ENCODE measurements at regions not wholly inside any gene's neighbourhood (a gene's known extent, or its start where the extent isn't known, plus 50 kb on each side); places are given as distances from the start of the nearest gene placed in this dataset.

DNA sequence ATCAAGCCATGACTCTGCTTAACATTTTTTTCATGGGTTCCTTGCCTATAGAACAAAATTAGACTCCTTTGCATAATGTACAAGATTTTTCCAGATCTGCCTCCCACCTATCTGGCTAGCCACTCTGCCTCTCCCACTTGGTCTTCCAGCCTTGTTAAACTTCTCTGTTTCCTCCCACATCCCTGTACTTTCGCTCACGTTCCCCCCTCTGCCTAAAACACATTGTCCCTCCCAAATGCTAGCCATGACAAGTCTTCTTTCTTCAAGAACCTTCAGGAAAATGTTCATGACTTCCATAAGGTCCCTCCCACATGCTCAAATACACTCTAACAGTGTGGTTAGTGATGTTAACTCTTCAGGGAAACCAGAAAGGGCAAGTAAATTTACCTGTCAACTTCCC is 214.6 kb downstream of the ADGRA3 start:
- WGBS (ENCODE audit: low lambda C conversion rate), result 0% methylated on average over 2 of the region's 2 CpGs
- H2AFZ ChIP-seq (ENCODE audit: low read length), result no peak overlapping the region
- peaks cover 16% of the 10 kb centered on the region for H3K9me3 ChIP-seq (ENCODE audit: low read length)
- POLR2A ChIA-PET, result no interaction called here
- no TSS peak for BruUV-seq (replicated peaks)
- TF ChIP-seq MEIS1 (CRISPR knock-in tag; IDR thresholded peaks at IDR 0.05; ENCODE audit: borderline replicate concordance), result no peak
- no peak for TF ChIP-seq CBX1 (IDR thresholded peaks at IDR 0.05; ENCODE audit: low read depth)
- TF ChIP-seq, protein P1, sequence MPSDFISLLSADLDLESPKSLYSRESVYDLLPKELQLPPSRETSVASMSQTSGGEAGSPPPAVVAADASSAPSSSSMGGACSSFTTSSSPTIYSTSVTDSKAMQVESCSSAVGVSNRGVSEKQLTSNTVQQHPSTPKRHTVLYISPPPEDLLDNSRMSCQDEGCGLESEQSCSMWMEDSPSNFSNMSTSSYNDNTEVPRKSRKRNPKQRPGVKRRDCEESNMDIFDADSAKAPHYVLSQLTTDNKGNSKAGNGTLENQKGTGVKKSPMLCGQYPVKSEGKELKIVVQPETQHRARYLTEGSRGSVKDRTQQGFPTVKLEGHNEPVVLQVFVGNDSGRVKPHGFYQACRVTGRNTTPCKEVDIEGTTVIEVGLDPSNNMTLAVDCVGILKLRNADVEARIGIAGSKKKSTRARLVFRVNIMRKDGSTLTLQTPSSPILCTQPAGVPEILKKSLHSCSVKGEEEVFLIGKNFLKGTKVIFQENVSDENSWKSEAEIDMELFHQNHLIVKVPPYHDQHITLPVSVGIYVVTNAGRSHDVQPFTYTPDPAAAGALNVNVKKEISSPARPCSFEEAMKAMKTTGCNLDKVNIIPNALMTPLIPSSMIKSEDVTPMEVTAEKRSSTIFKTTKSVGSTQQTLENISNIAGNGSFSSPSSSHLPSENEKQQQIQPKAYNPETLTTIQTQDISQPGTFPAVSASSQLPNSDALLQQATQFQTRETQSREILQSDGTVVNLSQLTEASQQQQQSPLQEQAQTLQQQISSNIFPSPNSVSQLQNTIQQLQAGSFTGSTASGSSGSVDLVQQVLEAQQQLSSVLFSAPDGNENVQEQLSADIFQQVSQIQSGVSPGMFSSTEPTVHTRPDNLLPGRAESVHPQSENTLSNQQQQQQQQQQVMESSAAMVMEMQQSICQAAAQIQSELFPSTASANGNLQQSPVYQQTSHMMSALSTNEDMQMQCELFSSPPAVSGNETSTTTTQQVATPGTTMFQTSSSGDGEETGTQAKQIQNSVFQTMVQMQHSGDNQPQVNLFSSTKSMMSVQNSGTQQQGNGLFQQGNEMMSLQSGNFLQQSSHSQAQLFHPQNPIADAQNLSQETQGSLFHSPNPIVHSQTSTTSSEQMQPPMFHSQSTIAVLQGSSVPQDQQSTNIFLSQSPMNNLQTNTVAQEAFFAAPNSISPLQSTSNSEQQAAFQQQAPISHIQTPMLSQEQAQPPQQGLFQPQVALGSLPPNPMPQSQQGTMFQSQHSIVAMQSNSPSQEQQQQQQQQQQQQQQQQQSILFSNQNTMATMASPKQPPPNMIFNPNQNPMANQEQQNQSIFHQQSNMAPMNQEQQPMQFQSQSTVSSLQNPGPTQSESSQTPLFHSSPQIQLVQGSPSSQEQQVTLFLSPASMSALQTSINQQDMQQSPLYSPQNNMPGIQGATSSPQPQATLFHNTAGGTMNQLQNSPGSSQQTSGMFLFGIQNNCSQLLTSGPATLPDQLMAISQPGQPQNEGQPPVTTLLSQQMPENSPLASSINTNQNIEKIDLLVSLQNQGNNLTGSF (CRISPR knock-in tag; IDR thresholded peaks at IDR 0.05), result no peak
- no peak for TF ChIP-seq PHF21A (CRISPR knock-in tag; IDR thresholded peaks at IDR 0.05)
- no peak for TF ChIP-seq ZNF775 (CRISPR knock-in tag; IDR thresholded peaks at IDR 0.05; ENCODE audit: borderline replicate concordance)
- TF ChIP-seq KMT2B (CRISPR knock-in tag; IDR thresholded peaks at IDR 0.05), result no peak
- TF ChIP-seq, protein P2, sequence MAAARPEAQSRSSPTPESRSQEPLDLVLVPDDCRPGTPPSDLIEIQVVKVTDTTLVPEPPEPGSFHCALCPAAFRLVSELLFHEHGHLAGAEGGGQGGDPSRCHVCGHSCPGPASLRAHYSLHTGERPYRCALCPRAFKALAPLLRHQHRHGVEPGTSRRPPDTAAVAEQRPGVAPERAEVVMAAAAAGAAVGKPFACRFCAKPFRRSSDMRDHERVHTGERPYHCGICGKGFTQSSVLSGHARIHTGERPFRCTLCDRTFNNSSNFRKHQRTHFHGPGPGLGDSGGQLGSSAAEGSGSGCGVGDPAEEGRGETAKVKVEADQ (CRISPR knock-in tag; IDR thresholded peaks at IDR 0.05; ENCODE audit: borderline replicate concordance), result no peak
- TF ChIP-seq, protein P3, sequence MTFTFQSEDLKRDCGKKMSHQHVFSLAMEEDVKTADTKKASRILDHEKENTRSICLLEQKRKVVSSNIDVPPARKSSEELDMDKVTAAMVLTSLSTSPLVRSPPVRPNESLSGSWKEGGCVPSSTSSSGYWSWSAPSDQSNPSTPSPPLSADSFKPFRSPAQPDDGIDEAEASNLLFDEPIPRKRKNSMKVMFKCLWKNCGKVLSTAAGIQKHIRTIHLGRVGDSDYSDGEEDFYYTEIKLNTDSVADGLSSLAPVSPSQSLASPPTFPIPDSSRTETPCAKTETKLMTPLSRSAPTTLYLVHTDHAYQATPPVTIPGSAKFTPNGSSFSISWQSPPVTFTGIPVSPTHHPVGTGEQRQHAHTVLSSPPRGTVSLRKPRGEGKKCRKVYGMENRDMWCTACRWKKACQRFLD (CRISPR knock-in tag; IDR thresholded peaks at IDR 0.05; ENCODE audit: borderline replicate concordance), result no peak
- TF ChIP-seq SP2 (CRISPR knock-in tag; IDR thresholded peaks at IDR 0.05), result no peak
- TF ChIP-seq, protein P4, sequence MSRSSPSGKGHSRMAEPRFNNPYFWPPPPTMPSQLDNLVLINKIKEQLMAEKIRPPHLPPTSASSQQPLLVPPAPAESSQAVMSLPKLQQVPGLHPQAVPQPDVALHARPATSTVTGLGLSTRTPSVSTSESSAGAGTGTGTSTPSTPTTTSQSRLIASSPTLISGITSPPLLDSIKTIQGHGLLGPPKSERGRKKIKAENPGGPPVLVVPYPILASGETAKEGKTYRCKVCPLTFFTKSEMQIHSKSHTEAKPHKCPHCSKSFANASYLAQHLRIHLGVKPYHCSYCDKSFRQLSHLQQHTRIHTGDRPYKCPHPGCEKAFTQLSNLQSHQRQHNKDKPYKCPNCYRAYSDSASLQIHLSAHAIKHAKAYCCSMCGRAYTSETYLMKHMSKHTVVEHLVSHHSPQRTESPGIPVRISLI (CRISPR knock-in tag; IDR thresholded peaks at IDR 0.05; ENCODE audit: borderline replicate concordance), result no peak
- TF ChIP-seq ZNF432 (CRISPR knock-in tag; IDR thresholded peaks at IDR 0.05; ENCODE audit: borderline replicate concordance), result no peak
- DNase-seq (ENCODE audit: low spot score) (no peak), ATAC-seq (no peak), FAIRE-seq (no peak)
- H4K20me1 ChIP-seq (ENCODE audit: insufficient read depth, low read length), result no peaks in the 10 kb centered on the region
- no peak overlapping the region for H3K4me2 ChIP-seq (ENCODE audit: low read depth, low read length)
- no peaks in the 10 kb centered on the region for H3K4me1 ChIP-seq (ENCODE audit: insufficient read depth, low read length)
- H3K27me3 ChIP-seq (ENCODE audit: control insufficient read depth in 1 of 2, insufficient read depth in 2 of 2, low read length in 2 of 2), result no peaks in the 10 kb centered on the region
- intact Hi-C loops (cut with micrococcal nuclease; ENCODE audit: unreplicated experiment) (no loop called here), in situ Hi-C loops (cut with HindIII; ENCODE audit: extremely low pct_ligation_motif_present, low pct_unique_long_range_greater_than_20kb) (no loop called here)
- no peak overlapping the region for H3K27ac ChIP-seq (ENCODE audit: extremely low read length, insufficient read depth, low read length)
- no peak overlapping the region for H3K4me3 ChIP-seq (replicated peaks in 1 of 3; ENCODE audit: insufficient read depth in 1 of 3, low read depth in 2 of 3, low read length in 3 of 3)
- H3K36me3 ChIP-seq (replicated peaks in 1 of 2; ENCODE audit: control insufficient read depth in 1 of 2, insufficient read depth in 2 of 2, low read length in 2 of 2), result no peaks in the 10 kb centered on the region
- CTCF ChIA-PET (ENCODE audit: low intra/inter-chr PET ratio, low total read pairs), result no interaction called here
- H3K9ac ChIP-seq (ENCODE audit: insufficient read depth, low read depth, low read length), result no peak overlapping the region
- H3K79me2 ChIP-seq (ENCODE audit: insufficient read depth, low read length), result no peaks in the 10 kb centered on the region
